ENCODE measurements at regions not wholly inside any gene's neighbourhood (a gene's known extent, or its start where the extent isn't known, plus 50 kb on each side); places are given as distances from the start of the nearest gene placed in this dataset.

DNA sequence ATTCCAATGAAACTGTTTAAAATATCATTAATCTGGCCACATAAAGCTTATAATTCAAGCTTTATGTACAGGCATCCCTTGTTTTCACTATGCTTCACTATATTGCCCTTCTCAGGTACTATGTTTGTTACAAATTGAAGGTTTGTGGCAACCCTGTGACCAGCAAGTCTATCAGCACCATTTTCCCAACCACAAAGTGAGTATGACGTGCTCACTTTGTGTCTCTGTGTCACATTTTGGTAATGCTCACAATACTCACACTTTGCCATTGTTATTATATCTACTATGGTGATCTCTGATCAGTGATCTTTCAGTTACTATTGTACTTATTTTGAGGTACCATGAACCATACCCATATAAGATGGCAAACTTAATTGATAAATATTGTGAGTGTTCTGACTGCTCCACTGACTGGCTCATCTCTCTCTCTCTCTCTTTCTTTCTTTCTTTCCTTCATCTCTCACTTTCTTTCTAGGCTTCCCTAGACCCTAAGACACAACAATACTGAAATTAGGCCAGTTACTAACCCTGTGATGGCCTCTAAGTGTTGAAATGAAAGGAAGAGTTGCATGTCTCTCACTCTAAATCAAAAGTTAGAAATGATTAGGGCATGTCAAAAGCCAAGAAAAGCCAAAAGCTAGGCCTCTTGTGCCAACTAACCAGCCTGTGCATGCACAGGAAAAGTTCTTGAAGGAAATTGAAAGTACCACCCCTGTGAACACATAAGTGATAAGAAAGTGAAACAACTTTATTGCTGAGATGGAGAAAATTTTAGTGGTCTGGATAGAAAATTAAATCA, 227.9 kb downstream of the BCAS1 start:
- TF ChIP-seq, protein P1, sequence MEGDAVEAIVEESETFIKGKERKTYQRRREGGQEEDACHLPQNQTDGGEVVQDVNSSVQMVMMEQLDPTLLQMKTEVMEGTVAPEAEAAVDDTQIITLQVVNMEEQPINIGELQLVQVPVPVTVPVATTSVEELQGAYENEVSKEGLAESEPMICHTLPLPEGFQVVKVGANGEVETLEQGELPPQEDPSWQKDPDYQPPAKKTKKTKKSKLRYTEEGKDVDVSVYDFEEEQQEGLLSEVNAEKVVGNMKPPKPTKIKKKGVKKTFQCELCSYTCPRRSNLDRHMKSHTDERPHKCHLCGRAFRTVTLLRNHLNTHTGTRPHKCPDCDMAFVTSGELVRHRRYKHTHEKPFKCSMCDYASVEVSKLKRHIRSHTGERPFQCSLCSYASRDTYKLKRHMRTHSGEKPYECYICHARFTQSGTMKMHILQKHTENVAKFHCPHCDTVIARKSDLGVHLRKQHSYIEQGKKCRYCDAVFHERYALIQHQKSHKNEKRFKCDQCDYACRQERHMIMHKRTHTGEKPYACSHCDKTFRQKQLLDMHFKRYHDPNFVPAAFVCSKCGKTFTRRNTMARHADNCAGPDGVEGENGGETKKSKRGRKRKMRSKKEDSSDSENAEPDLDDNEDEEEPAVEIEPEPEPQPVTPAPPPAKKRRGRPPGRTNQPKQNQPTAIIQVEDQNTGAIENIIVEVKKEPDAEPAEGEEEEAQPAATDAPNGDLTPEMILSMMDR (IDR thresholded peaks at IDR 0.05; ENCODE audit: insufficient read depth, low read length, poor library complexity, severe bottlenecking): no peak

DNA sequence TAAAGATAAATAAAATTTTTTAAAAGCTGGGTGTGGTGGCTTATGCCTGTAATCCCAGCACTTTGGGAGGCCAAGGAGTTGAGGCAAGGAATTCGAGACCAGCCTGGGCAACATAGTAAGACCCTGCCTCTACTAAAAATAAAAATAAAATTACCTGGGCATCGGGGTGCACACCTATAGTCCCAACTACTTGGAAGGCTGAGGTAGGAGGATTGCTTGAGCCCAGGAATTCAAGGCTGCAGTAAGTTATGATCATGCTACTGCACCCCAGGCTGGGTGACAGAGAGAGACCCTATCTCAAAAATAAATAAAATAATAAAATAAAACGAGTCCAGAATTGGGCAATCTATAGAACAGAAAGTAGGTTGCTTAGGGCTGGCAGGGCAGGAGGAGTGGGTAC, 228.7 kb downstream of the BCAS1 start:
- Histone ChIP-seq H3K36me3 (ENCODE audit: control insufficient read depth, insufficient read depth, low read length) (no peaks in the 10 kb centered on the region), H3K4me3 (replicated peaks; ENCODE audit: low read depth, low read length) (no peak overlapping the region), H3K27me3 (replicated peaks; ENCODE audit: control insufficient read depth, insufficient read depth, low read length) (no peaks in the 10 kb centered on the region)
- no peak for DNase-seq (ENCODE audit: extremely low read depth, insufficient read length)
- TF ChIP-seq, protein P1 (IDR thresholded peaks at IDR 0.05; ENCODE audit: insufficient read depth, low read length, poor library complexity, severe bottlenecking): no peak

More for the DNA sequence above, 227.9 kb downstream of the BCAS1 start:
- Histone ChIP-seq H3K4me3 (replicated peaks; ENCODE audit: low read depth, low read length) (no peak overlapping the region), H3K36me3 (ENCODE audit: control insufficient read depth, insufficient read depth, low read length) (no peaks in the 10 kb centered on the region), H3K27me3 (replicated peaks; ENCODE audit: control insufficient read depth, insufficient read depth, low read length) (no peaks in the 10 kb centered on the region)
- DNase-seq (ENCODE audit: extremely low read depth, insufficient read length): no peak

DNA sequence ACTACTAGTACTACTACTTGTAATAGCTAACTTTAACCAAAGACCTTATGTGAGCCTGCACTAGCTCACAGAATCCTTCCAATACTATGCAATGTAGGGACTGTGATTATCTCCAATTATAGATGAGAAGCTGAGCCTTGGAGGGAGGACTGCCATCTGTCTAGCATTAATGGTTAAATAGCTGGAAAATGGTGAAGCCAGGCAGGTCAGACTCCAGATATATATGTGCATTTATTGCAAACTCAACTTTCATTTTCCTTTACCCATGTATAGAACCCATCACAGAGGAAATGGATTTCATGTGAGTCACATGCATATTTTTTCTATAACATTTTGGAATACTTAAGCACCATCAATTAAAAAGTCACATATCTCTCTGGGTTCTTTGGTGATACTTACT, 229.9 kb downstream of the BCAS1 start:
- Histone ChIP-seq H3K36me3 (ENCODE audit: control insufficient read depth, insufficient read depth, low read length) (no peaks in the 10 kb centered on the region), H3K27me3 (replicated peaks; ENCODE audit: control insufficient read depth, insufficient read depth, low read length) (no peaks in the 10 kb centered on the region), H3K4me3 (replicated peaks; ENCODE audit: low read depth, low read length) (no peak overlapping the region)
- DNase-seq (ENCODE audit: extremely low read depth, insufficient read length): no peak
- TF ChIP-seq, protein P1 (IDR thresholded peaks at IDR 0.05; ENCODE audit: insufficient read depth, low read length, poor library complexity, severe bottlenecking): no peak

DNA sequence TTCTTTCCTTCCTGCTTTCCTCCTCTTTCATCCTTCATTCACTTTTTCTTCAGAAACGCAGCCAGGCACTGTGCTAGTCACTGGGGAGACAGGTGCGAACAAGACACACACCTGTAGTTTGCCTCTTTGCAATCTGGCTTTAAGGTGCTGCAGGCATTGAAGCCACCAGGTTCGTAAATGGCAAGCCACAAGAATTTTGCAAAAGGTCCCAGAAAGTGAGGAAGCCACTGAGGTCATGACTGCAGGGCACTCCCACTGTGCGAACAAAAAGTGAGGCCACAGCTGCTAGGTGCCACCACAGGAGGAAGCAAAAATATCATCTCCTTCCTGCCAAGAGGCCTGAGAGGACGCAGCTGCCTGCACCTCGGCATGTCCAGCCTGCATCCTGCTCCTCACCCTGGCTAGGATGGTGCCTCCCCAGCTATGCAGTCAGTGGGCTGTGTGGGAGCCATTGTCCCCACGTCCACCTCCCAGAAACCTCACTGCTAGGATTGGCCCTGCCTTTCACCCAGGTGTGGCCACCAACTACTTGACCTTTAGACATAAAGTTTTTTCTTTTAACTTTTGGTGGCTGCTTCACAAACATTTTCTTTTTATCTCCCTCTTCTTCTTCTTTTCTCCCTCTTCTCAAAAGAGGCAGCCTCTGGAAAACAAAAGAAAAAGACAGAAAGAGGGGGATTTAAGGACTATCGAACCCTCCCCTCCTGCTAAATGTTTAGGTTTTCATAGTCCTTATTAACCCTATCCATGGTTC, 230.8 kb downstream of the BCAS1 start:
- TF ChIP-seq, protein P1 (IDR thresholded peaks at IDR 0.05; ENCODE audit: insufficient read depth, low read length, poor library complexity, severe bottlenecking): no peak
- DNase-seq (ENCODE audit: extremely low read depth, insufficient read length): peak; percentile 72
- H3K27me3 ChIP-seq (replicated peaks; ENCODE audit: control insufficient read depth, insufficient read depth, low read length): no peaks in the 10 kb centered on the region
- no peak overlapping the region for H3K4me3 ChIP-seq (replicated peaks; ENCODE audit: low read depth, low read length)
- H3K36me3 ChIP-seq (ENCODE audit: control insufficient read depth, insufficient read depth, low read length): no peaks in the 10 kb centered on the region

DNA sequence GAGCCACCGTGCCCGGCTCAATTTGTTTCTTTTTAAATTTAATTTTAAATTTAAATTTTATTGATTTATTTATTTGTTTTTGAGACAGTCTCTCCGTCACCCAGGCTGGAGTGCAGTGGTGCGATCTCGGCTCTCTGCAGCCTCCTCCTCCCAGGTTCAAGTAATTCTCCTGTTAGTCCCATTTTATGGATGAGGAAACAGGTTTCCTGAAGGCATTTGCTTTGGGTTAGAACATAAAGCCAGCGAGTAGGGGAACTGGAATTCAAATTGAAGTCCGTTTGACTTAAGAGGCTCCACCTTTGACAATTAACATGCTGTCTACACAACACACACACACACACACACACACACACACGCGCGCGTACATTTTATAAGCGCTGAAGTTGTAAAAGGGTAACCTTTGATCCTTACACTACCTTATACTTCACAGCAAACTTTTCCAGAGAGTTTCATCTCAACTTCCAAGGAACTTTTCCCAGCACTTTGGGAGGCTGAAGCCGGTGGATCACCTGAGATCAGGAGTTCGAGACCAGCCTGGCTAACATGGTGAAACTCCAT, 232.0 kb downstream of the BCAS1 start:
- DNase-seq (ENCODE audit: extremely low read depth, insufficient read length): no peak
- H3K36me3 ChIP-seq (ENCODE audit: control insufficient read depth, insufficient read depth, low read length): no peaks in the 10 kb centered on the region
- TF ChIP-seq, protein P1 (IDR thresholded peaks at IDR 0.05; ENCODE audit: insufficient read depth, low read length, poor library complexity, severe bottlenecking): no peak
- H3K4me3 ChIP-seq (replicated peaks; ENCODE audit: low read depth, low read length): no peak overlapping the region
- no peaks in the 10 kb centered on the region for H3K27me3 ChIP-seq (replicated peaks; ENCODE audit: control insufficient read depth, insufficient read depth, low read length)
